Ovary (tissue), 7 donors: ENCODE measurements at regions not wholly inside any gene's neighbourhood (a gene's known extent, or its start where the extent isn't known, plus 50 kb on each side); places are given as distances from the start of the nearest gene placed in this dataset.

Experiments used
- DNase-seq, 5 donors: peaks; one replicate each; pipeline ENCODE4 v3.0.0-alpha.2; 2019 to 2020
- H3K27ac ChIP-seq, 2 donors: fragments of 200-600 bp; one replicate each; pipeline versions ENCODE4 v1.5.1 to v1.8.0; 2019 to 2022
- H3K27me3 ChIP-seq: fragments of 200-600 bp; one replicate; pipeline ENCODE4 v1.8.0; 2022
- H3K36me3 ChIP-seq: fragments of 200-600 bp; sonication (generic); one replicate; pipeline ENCODE4 v1.5.1; 2019
- H3K4me1 ChIP-seq: one replicate; pipeline ENCODE4 v1.8.1; 2013; ENCODE audit warnings: mild to moderate bottlenecking, moderate library complexity; ENCODE audit not compliant: insufficient read depth
- H3K4me3 ChIP-seq: fragments of 200-600 bp; sonication (generic); one replicate; pipeline ENCODE4 v1.5.1; 2017
- H3K9me3 ChIP-seq, 2 donors: fragments of 200-600 bp in 1 of 2; sonication (generic) in 1 of 2; one replicate each; pipeline versions ENCODE4 v1.5.1 to v1.8.1; 2013 to 2019; ENCODE audit warnings: mild to moderate bottlenecking in 1 of 2, moderate library complexity in 1 of 2
- CTCF ChIP-seq, 3 donors: fragments of 450-650 bp in 2 of 3; fragments of 200-600 bp in 1 of 3; IDR thresholded peaks; one replicate each; pipeline versions ENCODE4 v1.5.1 to v1.8.0; 2016 to 2022; ENCODE audit warnings: antibody characterized with exemption in 3 of 3, mild to moderate bottlenecking in 1 of 3
- EP300 ChIP-seq: sonication (generic); formaldehyde crosslinking; IDR thresholded peaks from one replicate; pipeline ENCODE4 v1.6.1; 2017; ENCODE audit warnings: antibody characterized with exemption
- POLR2A ChIP-seq: fragments of 450-650 bp; IDR thresholded peaks from one replicate; pipeline ENCODE4 v1.6.1; 2017; ENCODE audit warnings: antibody characterized with exemption, mild to moderate bottlenecking, moderate library complexity
- WGBS, 3 donors: extraction: QIAGEN DNeasy Blood & Tissue Kit in 1 of 3; methylation state at CpG; one replicate each; pipeline versions ENCODE4 v1.1.5 to v1.1.7; 2013 to 2017; 5-methylcytosine and 5-hydroxymethylcytosine counted together
- intact Hi-C, 4 donors: fragments of 100-400 bp; cut with DNase I; formaldehyde crosslinking; loops; one replicate each; pipeline versions ENCODE4 v1.11.0 to v1.15.1; 2022 to 2023
- donor health status: DM: no; HTN: no; CAD: no; lungs with moderate emphysema.
- donor health status: DM: no; HTN: no; CAD: no.
- donor health status: Bipolar disorder and iron deficiency.
- donor health status: DM: no; HTN: no; CAD: no.
- donor health status: DM: yes; HTN: yes; CAD: no.

GRCh38 chr14:101232340-101233020 is 328.8 kb upstream of the DIO3 start:
- Histone ChIP-seq H3K9me3 (no peaks in the 10 kb centered on the region), H3K27me3 (no peaks in the 10 kb centered on the region), H3K27ac (no peak overlapping the region), H3K4me3 (no peak overlapping the region), H3K36me3 (no peaks in the 10 kb centered on the region), H3K4me1 (no peaks in the 10 kb centered on the region)
- WGBS, 3 donors: 83 to 86% (median 83%) methylated on average over 21 of the region's 21 CpGs
- intact Hi-C loops: no loop called here
- TF ChIP-seq CTCF (IDR thresholded peaks at IDR 0.05) (no peak), POLR2A (no peak), EP300 (no peak)
- no peak for DNase-seq

GRCh38 chr14:101233021-101233366 is 328.3 kb upstream of the DIO3 start:
- no peaks in the 10 kb centered on the region for H3K27me3 ChIP-seq
- no peaks in the 10 kb centered on the region for H3K9me3 ChIP-seq
- H3K4me3 ChIP-seq: no peak overlapping the region
- no peaks in the 10 kb centered on the region for H3K36me3 ChIP-seq
- no peaks in the 10 kb centered on the region for H3K4me1 ChIP-seq
- intact Hi-C loops: no loop called here
- WGBS, 3 donors: 58 to 76% (median 61%) methylated on average over 15 of the region's 15 CpGs
- no peak for DNase-seq
- TF ChIP-seq EP300 (no peak), POLR2A (no peak), CTCF (IDR thresholded peaks at IDR 0.05) (no peak)
- H3K27ac ChIP-seq: no peak overlapping the region

- H3K27ac ChIP-seq: no peak overlapping the region
- H3K4me3 ChIP-seq: no peak overlapping the region
- no peaks in the 10 kb centered on the region for H3K4me1 ChIP-seq
- DNase-seq: no peak
- 77 to 83% (median 80%) methylated on average over 12 of the region's 12 CpGs for WGBS, 3 donors
- intact Hi-C loops: no loop called here
- no peaks in the 10 kb centered on the region for H3K27me3 ChIP-seq
- no peak for TF ChIP-seq CTCF (IDR thresholded peaks at IDR 0.05)
- TF ChIP-seq POLR2A: no peak
- no peaks in the 10 kb centered on the region for H3K36me3 ChIP-seq
- no peaks in the 10 kb centered on the region for H3K9me3 ChIP-seq
Observed at GRCh38 chr14:101233391-101233790, 327.9 kb upstream of the DIO3 start.

GRCh38 chr14:101233808-101234207 is 327.5 kb upstream of the DIO3 start:
- Histone ChIP-seq H3K4me1 (no peaks in the 10 kb centered on the region), H3K9me3 (no peaks in the 10 kb centered on the region), H3K4me3 (no peak overlapping the region), H3K27ac (no peak overlapping the region), H3K27me3 (no peaks in the 10 kb centered on the region), H3K36me3 (no peaks in the 10 kb centered on the region)
- TF ChIP-seq CTCF (IDR thresholded peaks at IDR 0.05) (no peak), EP300 (no peak), POLR2A (no peak)
- DNase-seq: no peak
- 85 to 88% (median 88%) methylated on average over 6 to 7 of the region's 7 CpGs for WGBS, 3 donors
- intact Hi-C loops: no loop called here
